WTC11 (cell line): ENCODE measurements at regions not wholly inside any gene's neighbourhood (a gene's known extent, or its start where the extent isn't known, plus 50 kb on each side); places are given as distances from the start of the nearest gene placed in this dataset.

ENCODE experiments used
- ATAC-seq: fragments of 200-7000 bp; cut with Tn5 transposase; 2 replicates; pipeline ENCODE4 v1.10.0; 2021; ENCODE audit warnings: mild to moderate bottlenecking, moderate library complexity
- CTCF ChIA-PET: fragments of 300-600 bp; sonication (Branson Sonifier 250); formaldehyde crosslinking; loops from one replicate; lab custom pipeline; 2021; ENCODE audit warnings: antibody characterized with exemption; lab: Charles Lee
- POLR2A ChIA-PET: fragments of 350-600 bp; sonication (Branson Sonifier 250); formaldehyde crosslinking; loops from one replicate; lab custom pipeline; 2021; ENCODE audit warnings: antibody characterized with exemption; lab: Charles Lee
- DNase-seq: peaks from one replicate; pipeline ENCODE4 v3.0.0; 2021; ENCODE audit warnings: low spot score
- H3K27ac Mint-ChIP-seq: 2 replicates; pipeline ENCODE4 v1.8.0; 2021; ENCODE audit warnings: mixed read lengths
- H3K27me3 Mint-ChIP-seq: 2 replicates; pipeline ENCODE4 v1.8.0; 2021; ENCODE audit warnings: low read depth, mild to moderate bottlenecking, moderate library complexity, mixed read lengths
- H3K36me3 Mint-ChIP-seq: 2 replicates; pipeline ENCODE4 v1.8.0; 2021; ENCODE audit warnings: mixed read lengths
- H3K4me1 Mint-ChIP-seq: 2 replicates; pipeline ENCODE4 v1.8.0; 2022; ENCODE audit warnings: mixed read lengths
- H3K4me3 Mint-ChIP-seq: 2 replicates; pipeline ENCODE4 v1.8.0; 2021; ENCODE audit warnings: mild to moderate bottlenecking, moderate library complexity, mixed read lengths
- H3K9me3 Mint-ChIP-seq: 2 replicates; pipeline ENCODE4 v1.8.0; 2021; ENCODE audit warnings: mixed read lengths
- AFF4 ChIP-seq: sonication (generic); formaldehyde crosslinking; IDR thresholded peaks from 2 replicates; pipeline ENCODE4 v1.8.1; 2023; ENCODE audit warnings: mild to moderate bottlenecking, missing genetic modification reagents, borderline replicate concordance
- ATF3 ChIP-seq: sonication (generic); formaldehyde crosslinking; conservative IDR thresholded peaks from 2 replicates; pipeline ENCODE4 v1.8.1; 2022; ENCODE audit warnings: mild to moderate bottlenecking, missing genetic modification reagents
- ATF6 ChIP-seq: sonication (generic); formaldehyde crosslinking; IDR thresholded peaks from 2 replicates; pipeline ENCODE4 v1.8.1; 2023; ENCODE audit warnings: mild to moderate bottlenecking, missing genetic modification reagents
- CREM ChIP-seq: sonication (generic); formaldehyde crosslinking; IDR thresholded peaks from 2 replicates; pipeline ENCODE4 v1.8.1; 2022; ENCODE audit warnings: mild to moderate bottlenecking, missing genetic modification reagents, moderate library complexity
- E2F1 ChIP-seq: sonication (generic); formaldehyde crosslinking; IDR thresholded peaks from 2 replicates; pipeline ENCODE4 v1.8.0; 2022; ENCODE audit warnings: mild to moderate bottlenecking, missing genetic modification reagents
- E2F4 ChIP-seq: sonication (generic); formaldehyde crosslinking; IDR thresholded peaks from 2 replicates; pipeline ENCODE4 v1.8.1; 2022; ENCODE audit warnings: low read depth, mild to moderate bottlenecking, moderate library complexity, missing genetic modification reagents, borderline replicate concordance
- FOXP4 ChIP-seq: sonication (generic); formaldehyde crosslinking; IDR thresholded peaks from 2 replicates; pipeline ENCODE4 v1.8.0; 2022; ENCODE audit warnings: mild to moderate bottlenecking, missing genetic modification reagents
- HMGXB4 ChIP-seq: sonication (generic); formaldehyde crosslinking; IDR thresholded peaks from 2 replicates; pipeline ENCODE4 v1.8.1; 2023; ENCODE audit warnings: mild to moderate bottlenecking, moderate library complexity, missing genetic modification reagents
- JAZF1 ChIP-seq: fragments of 250-450 bp; sonication (Bioruptor Pico); IDR thresholded peaks from 2 replicates; pipeline ENCODE4 v1.9.0; 2021; ENCODE audit warnings: moderate library complexity, mild to moderate bottlenecking, inconsistent platforms
- NFATC4 ChIP-seq: fragments of 250-450 bp; sonication (Bioruptor Pico); IDR thresholded peaks from 2 replicates; pipeline ENCODE4 v1.9.0; 2021; ENCODE audit warnings: mild to moderate bottlenecking
- NR3C1 ChIP-seq: sonication (generic); formaldehyde crosslinking; conservative IDR thresholded peaks from 2 replicates; pipeline ENCODE4 v1.8.1; 2023; ENCODE audit warnings: low read depth, mild to moderate bottlenecking, missing genetic modification reagents
- PREB ChIP-seq: sonication (generic); formaldehyde crosslinking; IDR thresholded peaks from 2 replicates; pipeline ENCODE4 v1.8.1; 2022; ENCODE audit warnings: mild to moderate bottlenecking, missing genetic modification reagents, moderate library complexity, borderline replicate concordance
- SOX15 ChIP-seq: fragments of 250-450 bp; sonication (Bioruptor Pico); IDR thresholded peaks from 2 replicates; pipeline ENCODE4 v1.9.0; 2021; ENCODE audit warnings: mild to moderate bottlenecking
- TCF7 ChIP-seq: sonication (generic); formaldehyde crosslinking; IDR thresholded peaks from 2 replicates; pipeline ENCODE4 v1.8.0; 2022; ENCODE audit warnings: mild to moderate bottlenecking, low read depth, missing genetic modification reagents, moderate library complexity
- TEAD4 ChIP-seq: sonication (generic); formaldehyde crosslinking; IDR thresholded peaks from 2 replicates; pipeline ENCODE4 v1.8.0; 2022; ENCODE audit warnings: mild to moderate bottlenecking, missing genetic modification reagents
- USF2 ChIP-seq: sonication (generic); formaldehyde crosslinking; IDR thresholded peaks from 2 replicates; pipeline ENCODE4 v1.8.1; 2023; ENCODE audit warnings: mild to moderate bottlenecking, missing genetic modification reagents, moderate library complexity
- ZMAT4 ChIP-seq: fragments of 250-450 bp; sonication (Bioruptor Pico); IDR thresholded peaks from 2 replicates; pipeline ENCODE4 v1.9.0; 2021; ENCODE audit warnings: mild to moderate bottlenecking
- ZNF121 ChIP-seq: sonication (generic); formaldehyde crosslinking; IDR thresholded peaks from 2 replicates; pipeline ENCODE4 v1.8.0; 2023; ENCODE audit warnings: missing genetic modification reagents
- ZNF263 ChIP-seq: sonication (generic); formaldehyde crosslinking; IDR thresholded peaks from 2 replicates; pipeline ENCODE4 v1.8.1; 2022; ENCODE audit warnings: low read depth, mild to moderate bottlenecking, moderate library complexity, missing genetic modification reagents
- ZNF317 ChIP-seq: sonication (generic); formaldehyde crosslinking; IDR thresholded peaks from 2 replicates; pipeline ENCODE4 v1.8.1; 2023; ENCODE audit warnings: low read depth, mild to moderate bottlenecking, moderate library complexity, missing genetic modification reagents, borderline replicate concordance
- ZNF396 ChIP-seq: fragments of 250-450 bp; sonication (Bioruptor Pico); IDR thresholded peaks from 2 replicates; pipeline ENCODE4 v1.8.0; 2021; ENCODE audit warnings: mild to moderate bottlenecking, moderate library complexity, borderline replicate concordance

GRCh38 chr2:59093571-59093970, 852.4 kb upstream of the FANCL start (continued):
- TF ChIP-seq FOXP4, result no peak
- TF ChIP-seq PREB (CRISPR knock-in tag), result no peak

- H3K27me3 Mint-ChIP-seq, result no peaks in the 10 kb centered on the region
- no peak overlapping the region for H3K27ac Mint-ChIP-seq
- CTCF ChIA-PET, result no interaction called here
- peaks cover 7% of the 10 kb centered on the region for H3K4me1 Mint-ChIP-seq
- no peak overlapping the region for H3K4me3 Mint-ChIP-seq
- ATAC-seq, result no peak
- peaks cover 2% of the 10 kb centered on the region; the same call in 1 of the 2 replicates for H3K36me3 Mint-ChIP-seq
- TF ChIP-seq TEAD4 (CRISPR knock-in tag) (no peak), ATF3 (no peak), JAZF1 (CRISPR knock-in tag) (no peak), ZMAT4 (CRISPR knock-in tag) (no peak), ZNF121 (CRISPR knock-in tag) (no peak), ZNF396 (CRISPR knock-in tag) (no peak), NFATC4 (no peak), AFF4 (CRISPR knock-in tag) (no peak), E2F4 (no peak), USF2 (CRISPR knock-in tag) (no peak), ATF6 (CRISPR knock-in tag) (no peak), TCF7 (CRISPR knock-in tag) (no peak), E2F1 (CRISPR knock-in tag) (no peak), NR3C1 (CRISPR knock-in tag) (no peak), SOX15 (CRISPR knock-in tag) (no peak), ZNF317 (no peak), ZNF263 (CRISPR knock-in tag) (no peak), CREM (CRISPR knock-in tag) (no peak), HMGXB4 (CRISPR knock-in tag) (no peak)
- TF ChIP-seq, all 79 proteins: peak for 0
- DNase-seq, result no peak
- H3K9me3 Mint-ChIP-seq, result peaks cover 4% of the 10 kb centered on the region
- POLR2A ChIA-PET, result no interaction called here
Measured at GRCh38 chr2:59084326-59084725, 843.2 kb upstream of the FANCL start.
